Astrocyte (in vitro differentiated cells and primary cell): ENCODE measurements at regions not wholly inside any gene's neighbourhood (a gene's known extent, or its start where the extent isn't known, plus 50 kb on each side); places are given as distances from the start of the nearest gene placed in this dataset.

Experiments
- EZH2 ChIP-seq: IDR thresholded peaks from 2 replicates; pipeline ENCODE4 v1.6.1; 2012; ENCODE audit warnings: mild to moderate bottlenecking, low read length, inconsistent platforms; ENCODE audit not compliant: insufficient read depth
- TF ChIP-seq, protein P1 (sequence below): IDR thresholded peaks from 2 replicates; pipeline ENCODE4 v1.5.1; 2011; ENCODE audit warnings: low read depth, mild to moderate bottlenecking, inconsistent platforms, low read length, moderate library complexity; ENCODE audit not compliant: insufficient read depth

DNA sequence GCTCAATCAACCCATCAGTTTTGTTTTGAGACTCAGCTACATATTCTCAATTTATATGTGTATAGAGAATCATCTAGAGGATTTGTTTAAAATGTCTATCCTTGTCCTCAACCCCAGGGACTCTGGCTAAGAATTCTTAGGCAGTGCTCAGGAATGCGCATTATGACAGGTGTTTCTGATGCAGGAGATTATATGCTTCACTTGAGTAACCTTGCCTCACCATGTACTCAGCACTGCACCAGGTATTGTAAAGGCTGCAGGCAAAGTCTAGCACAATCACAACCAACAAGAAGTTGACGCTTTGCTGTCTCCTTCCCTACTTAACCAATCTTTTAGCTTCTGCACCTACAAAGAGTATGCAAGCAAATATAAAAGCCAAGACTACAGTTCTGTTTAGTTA is 79.6 kb downstream of the LACC1 start:
- TF ChIP-seq, protein P1, sequence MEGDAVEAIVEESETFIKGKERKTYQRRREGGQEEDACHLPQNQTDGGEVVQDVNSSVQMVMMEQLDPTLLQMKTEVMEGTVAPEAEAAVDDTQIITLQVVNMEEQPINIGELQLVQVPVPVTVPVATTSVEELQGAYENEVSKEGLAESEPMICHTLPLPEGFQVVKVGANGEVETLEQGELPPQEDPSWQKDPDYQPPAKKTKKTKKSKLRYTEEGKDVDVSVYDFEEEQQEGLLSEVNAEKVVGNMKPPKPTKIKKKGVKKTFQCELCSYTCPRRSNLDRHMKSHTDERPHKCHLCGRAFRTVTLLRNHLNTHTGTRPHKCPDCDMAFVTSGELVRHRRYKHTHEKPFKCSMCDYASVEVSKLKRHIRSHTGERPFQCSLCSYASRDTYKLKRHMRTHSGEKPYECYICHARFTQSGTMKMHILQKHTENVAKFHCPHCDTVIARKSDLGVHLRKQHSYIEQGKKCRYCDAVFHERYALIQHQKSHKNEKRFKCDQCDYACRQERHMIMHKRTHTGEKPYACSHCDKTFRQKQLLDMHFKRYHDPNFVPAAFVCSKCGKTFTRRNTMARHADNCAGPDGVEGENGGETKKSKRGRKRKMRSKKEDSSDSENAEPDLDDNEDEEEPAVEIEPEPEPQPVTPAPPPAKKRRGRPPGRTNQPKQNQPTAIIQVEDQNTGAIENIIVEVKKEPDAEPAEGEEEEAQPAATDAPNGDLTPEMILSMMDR = no peak
- no peak for TF ChIP-seq EZH2
